Body of pancreas (tissue), 4 donors: ENCODE measurements at regions not wholly inside any gene's neighbourhood (a gene's known extent, or its start where the extent isn't known, plus 50 kb on each side); places are given as distances from the start of the nearest gene placed in this dataset.

Experiments
- ATAC-seq: fragments of 150-250 bp; one replicate; pipeline ENCODE4 v1.9.1; 2016
- DNase-seq, 4 donors: peaks; one replicate each; pipeline ENCODE4 v3.0.0-alpha.2; 2019
- H3K27ac ChIP-seq, 4 donors: fragments of 200-600 bp; sonication (generic); 1 replicate in 3 of 4; 2 replicates in 1 of 4; pipeline versions ENCODE4 v1.5.1 to v1.6.1; 2016 to 2019; ENCODE audit warnings: mild to moderate bottlenecking in 1 of 4, mixed read lengths in 1 of 4, moderate library complexity in 1 of 4
- H3K27me3 ChIP-seq, 2 donors: fragments of 200-600 bp; sonication (generic); one replicate each; pipeline ENCODE4 v1.6.0; 2016; ENCODE audit warnings: mild to moderate bottlenecking in 1 of 2
- H3K36me3 ChIP-seq, 2 donors: fragments of 200-600 bp; sonication (generic); replicated peaks in 1 of 2; 2 replicates each; pipeline ENCODE4 v1.5.1; 2016; ENCODE audit warnings: low read depth in 2 of 2; ENCODE audit not compliant: insufficient read depth in 1 of 2
- H3K4me1 ChIP-seq: fragments of 200-600 bp; sonication (generic); one replicate; pipeline ENCODE4 v1.6.0; 2016
- H3K4me3 ChIP-seq, 2 donors: fragments of 200-600 bp; sonication (generic); 1 replicate in 1 of 2; 2 replicates in 1 of 2; pipeline ENCODE4 v1.5.1; 2016 to 2019
- H3K9me3 ChIP-seq, 3 donors: fragments of 200-600 bp; sonication (generic); 1 replicate in 2 of 3; 2 replicates in 1 of 3; pipeline ENCODE4 v1.5.1; 2016
- POLR2A ChIP-seq, 3 donors: fragments of 450-650 bp; IDR thresholded peaks; one replicate each; pipeline ENCODE4 v1.6.1; 2016; ENCODE audit warnings: antibody characterized with exemption in 3 of 3, mild to moderate bottlenecking in 2 of 3
- WGBS, 2 donors: methylation state at CpG; one replicate each; pipeline ENCODE4 v1.1.5; 2017; 5-methylcytosine and 5-hydroxymethylcytosine counted together
- intact Hi-C: fragments of 100-400 bp; cut with DNase I; formaldehyde crosslinking; loops from one replicate; pipeline ENCODE4 v1.15.1; 2023
- TF ChIP-seq, protein P1 (sequence below), 7 experiments: fragments of 450-650 bp in 4 of 7; fragments of 200-600 bp in 3 of 7; sonication (generic) in 3 of 7; IDR thresholded peaks; one replicate each; pipeline ENCODE4 v1.5.1; 2016 to 2019; ENCODE audit warnings: antibody characterized with exemption in 7 of 7

- Histone ChIP-seq H3K27ac (peak overlapping the region in 3 of 4 donors; percentile 33 to 67 (median 67)), H3K27me3 (no peaks in the 10 kb centered on the region), H3K36me3 (no peaks in the 10 kb centered on the region), H3K4me3 (no peak overlapping the region), H3K4me1 (peaks cover 23% of the 10 kb centered on the region), H3K9me3 (no peaks in the 10 kb centered on the region)
- DNase-seq (peak; percentile 76 to 88 (median 83)), ATAC-seq (peak; percentile 94)
- 11 to 16% methylated on average over 6 of the region's 6 CpGs for WGBS, 2 donors
- intact Hi-C loops = no loop called here
- TF ChIP-seq POLR2A (IDR thresholded peaks at IDR 0.05) = peak in 2 of 3 donors; percentile 59 to 68
- TF ChIP-seq, protein P1, sequence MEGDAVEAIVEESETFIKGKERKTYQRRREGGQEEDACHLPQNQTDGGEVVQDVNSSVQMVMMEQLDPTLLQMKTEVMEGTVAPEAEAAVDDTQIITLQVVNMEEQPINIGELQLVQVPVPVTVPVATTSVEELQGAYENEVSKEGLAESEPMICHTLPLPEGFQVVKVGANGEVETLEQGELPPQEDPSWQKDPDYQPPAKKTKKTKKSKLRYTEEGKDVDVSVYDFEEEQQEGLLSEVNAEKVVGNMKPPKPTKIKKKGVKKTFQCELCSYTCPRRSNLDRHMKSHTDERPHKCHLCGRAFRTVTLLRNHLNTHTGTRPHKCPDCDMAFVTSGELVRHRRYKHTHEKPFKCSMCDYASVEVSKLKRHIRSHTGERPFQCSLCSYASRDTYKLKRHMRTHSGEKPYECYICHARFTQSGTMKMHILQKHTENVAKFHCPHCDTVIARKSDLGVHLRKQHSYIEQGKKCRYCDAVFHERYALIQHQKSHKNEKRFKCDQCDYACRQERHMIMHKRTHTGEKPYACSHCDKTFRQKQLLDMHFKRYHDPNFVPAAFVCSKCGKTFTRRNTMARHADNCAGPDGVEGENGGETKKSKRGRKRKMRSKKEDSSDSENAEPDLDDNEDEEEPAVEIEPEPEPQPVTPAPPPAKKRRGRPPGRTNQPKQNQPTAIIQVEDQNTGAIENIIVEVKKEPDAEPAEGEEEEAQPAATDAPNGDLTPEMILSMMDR (IDR thresholded peaks at IDR 0.05) = no peak
Measured at GRCh38 chr21:16535102-16535422, 805.3 kb downstream of the USP25 start.

- WGBS, 2 donors = 17 to 26% methylated on average over 1 of the region's 1 CpG
- H3K4me1 ChIP-seq = peaks cover 23% of the 10 kb centered on the region
- no peaks in the 10 kb centered on the region for H3K27me3 ChIP-seq
- H3K27ac ChIP-seq = peak overlapping the region in 2 of 4 donors; percentile 3 to 33
- DNase-seq (no peak), ATAC-seq (no peak)
- no peaks in the 10 kb centered on the region for H3K9me3 ChIP-seq
- TF ChIP-seq POLR2A (IDR thresholded peaks at IDR 0.05) = no peak
- TF ChIP-seq, protein P1 (IDR thresholded peaks at IDR 0.05) = no peak
- no peaks in the 10 kb centered on the region for H3K36me3 ChIP-seq
- intact Hi-C loops = no loop called here
- no peak overlapping the region for H3K4me3 ChIP-seq
Measured at GRCh38 chr21:16535626-16536025, 805.8 kb downstream of the USP25 start.

DNA sequence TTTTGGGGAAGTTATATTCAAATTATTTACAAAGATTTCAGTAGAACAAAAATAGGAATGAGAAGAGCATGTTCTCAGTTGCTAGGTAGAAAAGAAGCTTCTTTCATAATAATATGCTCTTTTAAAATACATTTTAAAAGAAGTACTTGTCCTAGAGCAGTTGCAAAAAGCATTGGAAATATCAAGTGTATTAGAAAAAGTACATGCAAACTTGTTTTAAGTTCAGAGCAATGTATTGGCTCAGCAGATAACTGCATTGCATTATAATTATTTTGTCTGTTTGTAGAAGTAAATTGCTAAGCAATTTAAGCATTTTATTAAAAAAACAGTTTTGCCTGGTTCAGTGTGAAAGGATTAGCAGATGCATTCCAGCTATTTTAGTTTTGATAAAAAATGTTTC, 806.4 kb downstream of the USP25 start:
- intact Hi-C loops = no loop called here
- Histone ChIP-seq H3K4me3 (no peak overlapping the region), H3K4me1 (peaks cover 23% of the 10 kb centered on the region), H3K27ac (peak overlapping the region in 2 of 4 donors; percentile 9 to 33), H3K27me3 (no peaks in the 10 kb centered on the region), H3K9me3 (no peaks in the 10 kb centered on the region), H3K36me3 (no peaks in the 10 kb centered on the region)
- no peak for TF ChIP-seq POLR2A (IDR thresholded peaks at IDR 0.05)
- TF ChIP-seq, protein P1 (IDR thresholded peaks at IDR 0.05) = no peak
- ATAC-seq (no peak), DNase-seq (no peak)

DNA sequence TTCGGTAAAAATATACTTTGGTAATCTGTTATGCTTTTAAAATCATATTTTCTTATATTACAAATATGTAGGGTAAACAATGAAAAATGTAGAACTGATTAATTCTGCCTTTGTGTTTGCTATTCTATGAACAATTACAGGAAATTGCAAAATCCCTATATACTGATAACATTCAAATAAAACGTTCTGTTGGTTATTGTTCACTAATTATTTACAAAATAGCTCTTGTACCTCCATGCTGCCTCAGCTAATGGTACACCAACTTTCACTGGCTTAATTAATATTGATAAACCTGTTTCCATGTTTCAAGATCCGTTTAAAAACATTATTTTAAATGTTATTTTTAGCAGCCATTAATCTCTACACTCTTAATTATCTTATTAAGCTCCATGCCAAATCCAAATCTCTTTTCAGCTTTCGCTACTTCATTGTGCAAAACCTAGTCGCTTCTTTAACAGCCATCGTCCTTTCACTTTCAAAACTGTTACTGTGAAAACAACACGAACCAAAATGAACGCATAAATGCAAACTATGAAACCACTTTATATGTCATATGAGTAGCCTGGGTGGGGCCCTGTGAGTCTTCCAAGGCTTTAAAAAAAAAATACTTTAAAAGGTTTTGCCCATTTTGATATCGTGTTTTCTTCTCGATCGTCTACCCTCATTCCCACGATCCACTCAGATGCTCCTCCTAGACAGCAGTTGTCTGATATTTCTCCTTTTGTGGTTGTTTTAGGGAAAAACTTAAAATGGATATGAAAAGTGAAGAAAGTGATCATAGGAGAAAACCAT, 807.1 kb downstream of the USP25 start:
- no peaks in the 10 kb centered on the region for H3K36me3 ChIP-seq
- no peak for TF ChIP-seq POLR2A (IDR thresholded peaks at IDR 0.05)
- TF ChIP-seq, protein P1 (IDR thresholded peaks at IDR 0.05) = no peak
- peak overlapping the region in 2 of 4 donors; percentile 9 to 16 for H3K27ac ChIP-seq
- peaks cover 23% of the 10 kb centered on the region for H3K4me1 ChIP-seq
- WGBS, 2 donors = 66% methylated on average over 12 of the region's 12 CpGs
- H3K27me3 ChIP-seq = no peaks in the 10 kb centered on the region
- no peaks in the 10 kb centered on the region for H3K9me3 ChIP-seq
- intact Hi-C loops = no loop called here
- ATAC-seq (no peak), DNase-seq (no peak)
- H3K4me3 ChIP-seq = no peak overlapping the region

DNA sequence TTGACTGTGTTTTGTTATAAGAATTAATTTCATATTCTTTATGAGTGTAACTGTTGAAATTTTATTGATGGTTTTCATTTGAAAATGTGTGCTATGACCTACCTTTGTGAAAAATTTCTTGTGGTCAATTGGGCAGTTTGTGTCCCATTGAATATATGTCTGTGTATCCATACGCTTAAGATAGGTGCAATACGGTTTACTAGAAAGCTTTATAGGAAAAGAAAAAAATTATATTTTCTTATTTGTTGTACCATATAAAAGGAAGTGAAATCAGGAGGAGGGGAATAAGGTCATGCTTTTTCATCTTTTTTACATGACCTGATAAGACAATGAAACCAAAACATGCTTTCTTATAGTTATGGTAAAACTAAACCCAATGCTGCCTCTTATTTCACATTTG, 807.7 kb downstream of the USP25 start:
- no peaks in the 10 kb centered on the region for H3K27me3 ChIP-seq
- TF ChIP-seq, protein P1 (IDR thresholded peaks at IDR 0.05) = no peak
- TF ChIP-seq POLR2A (IDR thresholded peaks at IDR 0.05) = no peak
- intact Hi-C loops = no loop called here
- no peak overlapping the region for H3K27ac ChIP-seq
- peaks cover 23% of the 10 kb centered on the region for H3K4me1 ChIP-seq
- no peaks in the 10 kb centered on the region for H3K9me3 ChIP-seq
- no peaks in the 10 kb centered on the region for H3K36me3 ChIP-seq
- no peak overlapping the region for H3K4me3 ChIP-seq
- ATAC-seq (no peak), DNase-seq (no peak)
- WGBS, 2 donors = 83 to 90% methylated on average over 2 of the region's 2 CpGs
